Dendritic cell treated with granulocyte-macrophage colony-stimulating factor and Interleukin-4, amounts not matched to agents 40 ng/mL and 50 ng/mL, for 4 days (primary cell): ENCODE measurements at regions not wholly inside any gene's neighbourhood (a gene's known extent, or its start where the extent isn't known, plus 50 kb on each side); places are given as distances from the start of the nearest gene placed in this dataset.

ENCODE experiments used
- H3K27ac Mint-ChIP-seq: one replicate; pipeline ENCODE4 v1.8.0; 2022; ENCODE audit warnings: mild to moderate bottlenecking, mixed read lengths
- H3K27me3 Mint-ChIP-seq: one replicate; pipeline ENCODE4 v1.8.0; 2022; ENCODE audit warnings: mild to moderate bottlenecking, mixed read lengths
- H3K36me3 Mint-ChIP-seq: one replicate; pipeline ENCODE4 v1.8.0; 2022; ENCODE audit warnings: low read depth, mixed read lengths
- H3K4me1 Mint-ChIP-seq: one replicate; pipeline ENCODE4 v1.8.0; 2022; ENCODE audit warnings: low read depth, mixed read lengths
- H3K4me3 Mint-ChIP-seq: one replicate; pipeline ENCODE4 v1.8.0; 2022; ENCODE audit warnings: mild to moderate bottlenecking, moderate library complexity, mixed read lengths
- H3K9me3 Mint-ChIP-seq: one replicate; pipeline ENCODE4 v1.8.0; 2022; ENCODE audit warnings: mixed read lengths
- intact Hi-C: fragments of 100-400 bp; cut with micrococcal nuclease; formaldehyde crosslinking; loops from one replicate; pipeline ENCODE4 v1.15.0; 2022

DNA sequence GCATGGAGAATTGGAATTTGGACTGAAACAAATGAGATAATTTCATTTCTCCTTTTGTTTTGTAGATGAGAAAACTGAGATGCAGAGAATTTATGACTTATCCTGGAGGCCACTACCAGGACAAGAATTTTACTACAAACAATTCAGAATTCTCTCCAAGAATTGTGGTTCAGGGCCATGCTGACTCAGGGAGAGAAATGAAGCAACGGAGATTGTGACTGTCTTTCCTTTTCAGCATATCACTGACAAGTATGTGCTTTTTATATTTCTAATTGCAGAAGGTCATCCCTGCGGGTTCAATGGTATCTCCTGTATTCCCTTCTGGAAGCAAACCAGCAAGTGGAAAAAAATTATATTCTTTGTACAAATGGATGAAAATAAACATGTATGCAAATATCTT is 170.8 kb upstream of the MITF start:
- H3K36me3 Mint-ChIP-seq, result no peaks in the 10 kb centered on the region
- H3K27me3 Mint-ChIP-seq, result peaks cover 3% of the 10 kb centered on the region
- no peak overlapping the region for H3K4me3 Mint-ChIP-seq
- no peak overlapping the region for H3K27ac Mint-ChIP-seq
- intact Hi-C loops, result no loop called here
- no peaks in the 10 kb centered on the region for H3K9me3 Mint-ChIP-seq
- peaks cover 14% of the 10 kb centered on the region for H3K4me1 Mint-ChIP-seq

- no peaks in the 10 kb centered on the region for H3K36me3 Mint-ChIP-seq
- H3K4me3 Mint-ChIP-seq, result no peak overlapping the region
- peaks cover 14% of the 10 kb centered on the region for H3K4me1 Mint-ChIP-seq
- H3K27ac Mint-ChIP-seq, result no peak overlapping the region
- no peaks in the 10 kb centered on the region for H3K9me3 Mint-ChIP-seq
- intact Hi-C loops, result no loop called here
- H3K27me3 Mint-ChIP-seq, result peaks cover 3% of the 10 kb centered on the region
Observed at GRCh38 chr3:69567710-69568052, 171.6 kb upstream of the MITF start.

DNA sequence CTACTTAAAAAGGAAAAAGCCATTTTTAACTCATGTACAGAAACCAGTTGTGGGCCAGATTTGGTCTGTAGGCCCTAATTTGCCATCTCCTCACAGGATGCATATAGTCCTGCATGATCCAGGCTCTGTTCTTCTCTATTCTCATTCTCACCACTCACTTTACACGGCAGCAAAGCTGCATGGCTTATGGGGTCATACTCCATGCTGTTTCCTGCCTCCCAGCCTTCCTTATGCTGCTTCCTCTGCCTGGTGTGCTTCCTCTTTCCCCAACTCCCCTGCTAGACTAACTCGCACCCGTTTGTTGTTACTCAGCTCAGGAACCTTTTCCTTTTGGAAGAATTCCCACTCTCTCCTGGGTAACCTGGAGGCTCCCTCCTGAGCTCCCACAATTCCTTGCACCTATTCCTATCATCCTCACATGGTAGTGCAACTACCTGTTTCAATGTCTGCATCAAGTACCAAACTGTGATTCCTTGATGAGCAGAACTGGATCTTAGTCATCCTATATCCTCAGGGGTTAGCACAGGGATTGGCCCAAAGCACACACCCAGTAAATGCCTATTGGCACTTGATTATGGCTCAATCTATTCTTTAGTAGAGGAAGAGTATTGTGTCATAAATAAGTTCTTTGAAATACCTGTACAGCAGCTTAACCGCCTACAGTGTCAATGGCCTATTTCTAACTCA is 172.1 kb upstream of the MITF start:
- no peak overlapping the region for H3K4me3 Mint-ChIP-seq

DNA sequence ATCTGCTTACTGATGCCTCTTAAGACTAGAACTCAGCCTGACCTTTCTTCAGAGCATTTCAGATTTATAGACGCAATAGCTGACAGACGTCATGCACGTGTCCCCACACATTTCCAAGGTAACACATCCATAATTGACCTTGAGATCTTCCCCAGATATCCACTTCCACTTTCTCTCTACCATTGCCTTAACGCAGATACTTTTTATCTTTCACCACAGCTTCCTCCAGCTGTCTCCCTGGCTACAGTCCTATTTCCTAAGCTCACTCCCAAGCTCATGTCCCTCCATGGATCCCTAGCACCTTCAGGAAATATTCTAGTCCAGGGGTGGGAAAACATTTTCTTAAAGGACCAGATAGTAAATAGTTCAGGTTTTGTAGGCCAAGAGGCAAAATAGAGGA is 173.0 kb upstream of the MITF start:
- Mint-ChIP-seq H3K36me3 (no peaks in the 10 kb centered on the region), H3K9me3 (no peaks in the 10 kb centered on the region), H3K27me3 (peaks cover 3% of the 10 kb centered on the region), H3K27ac (no peak overlapping the region), H3K4me1 (peaks cover 23% of the 10 kb centered on the region), H3K4me3 (no peak overlapping the region)
- intact Hi-C loops, result no loop called here

More for the DNA sequence above, 172.1 kb upstream of the MITF start:
- H3K36me3 Mint-ChIP-seq, result no peaks in the 10 kb centered on the region
- H3K27me3 Mint-ChIP-seq, result peaks cover 3% of the 10 kb centered on the region
- H3K4me1 Mint-ChIP-seq, result peaks cover 14% of the 10 kb centered on the region
- H3K9me3 Mint-ChIP-seq, result no peaks in the 10 kb centered on the region
- no peak overlapping the region for H3K27ac Mint-ChIP-seq
- intact Hi-C loops, result no loop called here

DNA sequence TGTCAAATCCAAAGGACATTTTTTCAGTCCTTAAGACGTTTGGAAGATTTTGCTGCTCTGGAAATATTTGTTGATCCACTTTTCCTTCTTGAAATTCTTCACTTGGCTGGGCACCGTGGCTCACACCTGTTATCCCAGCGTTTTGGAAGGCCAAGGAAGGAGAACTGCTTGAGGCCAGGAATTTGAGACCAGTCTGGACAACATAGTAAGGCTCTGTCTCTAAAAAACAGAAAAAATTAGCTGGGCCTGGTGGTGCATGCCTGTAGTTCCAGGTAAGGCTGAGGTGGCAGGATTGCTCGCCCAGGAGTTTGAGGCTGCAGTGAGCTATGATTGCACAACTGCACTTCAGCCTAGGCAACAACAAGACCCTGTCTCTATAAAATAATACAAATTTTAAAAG is 173.9 kb upstream of the MITF start:
- no peak overlapping the region for H3K4me3 Mint-ChIP-seq
- H3K27ac Mint-ChIP-seq, result no peak overlapping the region
- peaks cover 33% of the 10 kb centered on the region for H3K4me1 Mint-ChIP-seq
- H3K36me3 Mint-ChIP-seq, result no peaks in the 10 kb centered on the region
- intact Hi-C loops, result no loop called here
- H3K27me3 Mint-ChIP-seq, result peaks cover 3% of the 10 kb centered on the region
- H3K9me3 Mint-ChIP-seq, result no peaks in the 10 kb centered on the region

GRCh38 chr3:69563981-69564380 is 175.3 kb upstream of the MITF start:
- intact Hi-C loops, result no loop called here
- no peaks in the 10 kb centered on the region for H3K9me3 Mint-ChIP-seq
- H3K36me3 Mint-ChIP-seq, result no peaks in the 10 kb centered on the region
- peaks cover 3% of the 10 kb centered on the region for H3K27me3 Mint-ChIP-seq
- H3K4me1 Mint-ChIP-seq, result peaks cover 38% of the 10 kb centered on the region
- H3K4me3 Mint-ChIP-seq, result no peak overlapping the region
- H3K27ac Mint-ChIP-seq, result no peak overlapping the region

GRCh38 chr3:69563151-69563550 is 176.1 kb upstream of the MITF start:
- H3K4me3 Mint-ChIP-seq, result no peak overlapping the region
- peaks cover 38% of the 10 kb centered on the region for H3K4me1 Mint-ChIP-seq
- peaks cover 3% of the 10 kb centered on the region for H3K27me3 Mint-ChIP-seq
- intact Hi-C loops, result no loop called here
- H3K27ac Mint-ChIP-seq, result no peak overlapping the region
- no peaks in the 10 kb centered on the region for H3K9me3 Mint-ChIP-seq
- H3K36me3 Mint-ChIP-seq, result no peaks in the 10 kb centered on the region

DNA sequence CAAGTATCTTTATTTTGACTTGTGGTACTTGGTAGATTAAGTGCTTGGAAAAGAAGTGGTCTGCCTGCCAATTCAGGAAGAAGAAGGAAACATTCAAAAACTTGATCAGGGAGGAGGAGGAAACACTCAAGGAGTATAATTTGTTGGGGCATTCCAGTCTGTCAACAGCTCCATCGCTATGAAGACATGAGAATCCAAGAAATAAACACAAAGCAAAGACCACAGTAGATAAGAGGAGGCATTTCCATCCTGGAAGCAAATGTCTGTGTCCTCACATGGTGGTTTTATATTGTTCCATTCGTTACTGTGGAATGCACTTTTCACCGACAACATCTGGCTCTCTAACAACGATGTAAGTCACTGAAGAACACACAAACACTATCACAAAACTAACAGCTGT is 176.1 kb upstream of the FRMD4B start:
- peaks cover 35% of the 10 kb centered on the region for H3K4me1 Mint-ChIP-seq
- H3K36me3 Mint-ChIP-seq, result no peaks in the 10 kb centered on the region
- H3K27ac Mint-ChIP-seq, result no peak overlapping the region
- no peaks in the 10 kb centered on the region for H3K9me3 Mint-ChIP-seq
- intact Hi-C loops, result loop anchor here (1.0 kb wide), 1 partner anchor 42 kb away; no protein-coding TSS in a partner anchor
- H3K27me3 Mint-ChIP-seq, result no peaks in the 10 kb centered on the region
- no peak overlapping the region for H3K4me3 Mint-ChIP-seq

DNA sequence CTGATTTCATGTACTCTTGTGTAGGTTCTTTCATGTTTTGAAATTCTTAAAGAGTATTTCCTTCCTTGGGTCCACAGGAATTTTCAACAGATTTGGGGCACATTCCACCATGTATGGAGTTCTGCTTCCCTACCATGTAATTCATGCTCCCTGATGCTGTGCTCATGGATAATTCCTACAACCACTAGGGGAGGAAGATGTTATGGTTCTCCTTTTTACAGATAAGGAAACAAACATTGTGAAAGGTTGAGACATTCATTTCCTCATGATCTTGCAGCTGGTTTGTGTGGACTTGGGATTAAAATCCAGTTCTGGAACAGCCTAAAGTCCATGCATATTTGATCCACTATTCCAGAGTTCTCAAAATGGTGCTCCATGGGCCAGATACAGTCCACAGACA is 174.9 kb upstream of the FRMD4B start:
- Mint-ChIP-seq H3K27me3 (no peaks in the 10 kb centered on the region), H3K9me3 (no peaks in the 10 kb centered on the region), H3K4me1 (peaks cover 25% of the 10 kb centered on the region), H3K4me3 (no peak overlapping the region), H3K27ac (peak overlapping the region; percentile 27), H3K36me3 (no peaks in the 10 kb centered on the region)
- intact Hi-C loops, result no loop called here

- no peaks in the 10 kb centered on the region for H3K9me3 Mint-ChIP-seq
- H3K36me3 Mint-ChIP-seq, result no peaks in the 10 kb centered on the region
- H3K4me3 Mint-ChIP-seq, result no peak overlapping the region
- peak overlapping the region; percentile 27 for H3K27ac Mint-ChIP-seq
- no peaks in the 10 kb centered on the region for H3K27me3 Mint-ChIP-seq
- intact Hi-C loops, result no loop called here
- H3K4me1 Mint-ChIP-seq, result peaks cover 24% of the 10 kb centered on the region
Observed at GRCh38 chr3:69560116-69560515, 174.2 kb upstream of the FRMD4B start.

DNA sequence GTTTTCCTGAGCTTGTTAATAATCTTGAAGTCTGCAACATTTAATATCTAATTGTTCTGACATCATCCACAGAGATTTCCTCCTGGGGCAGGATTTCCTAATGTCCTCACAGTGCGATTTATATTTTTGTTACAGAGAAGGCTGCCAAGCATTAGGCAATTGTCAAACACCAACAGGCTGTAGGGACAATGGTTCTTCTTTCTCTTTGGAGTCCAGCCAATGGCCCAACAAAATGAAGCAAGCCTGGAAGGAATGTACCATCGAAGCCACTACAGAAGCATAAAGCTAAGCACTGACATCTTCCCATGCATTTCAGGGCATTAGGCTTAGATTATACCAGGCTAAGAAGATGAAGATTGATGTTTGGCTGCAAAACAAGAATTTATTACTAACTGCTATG is 173.0 kb upstream of the FRMD4B start:
- peaks cover 24% of the 10 kb centered on the region for H3K4me1 Mint-ChIP-seq
- H3K27me3 Mint-ChIP-seq, result no peaks in the 10 kb centered on the region
- H3K27ac Mint-ChIP-seq, result no peak overlapping the region
- no peaks in the 10 kb centered on the region for H3K36me3 Mint-ChIP-seq
- no peak overlapping the region for H3K4me3 Mint-ChIP-seq
- H3K9me3 Mint-ChIP-seq, result no peaks in the 10 kb centered on the region
- intact Hi-C loops, result no loop called here

DNA sequence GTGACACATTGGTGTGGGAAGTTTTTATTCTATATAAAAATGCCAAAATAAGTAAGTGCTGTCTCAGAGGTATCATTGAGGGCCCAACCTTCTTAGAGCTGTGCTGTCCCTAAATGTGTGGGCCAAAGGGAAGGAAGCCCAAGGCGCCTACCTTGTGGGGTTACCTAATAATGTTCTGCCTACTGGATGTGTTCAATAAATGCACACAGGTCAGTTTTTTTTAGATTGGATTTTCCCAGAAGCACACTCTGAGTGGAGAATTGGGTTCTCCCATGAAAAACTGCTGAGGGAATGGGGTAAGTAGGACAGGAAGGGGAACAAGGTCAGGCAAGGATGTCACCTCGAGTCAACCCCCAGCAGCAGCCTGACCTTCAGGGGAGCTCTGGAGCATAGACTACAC is 168.7 kb upstream of the FRMD4B start:
- no peaks in the 10 kb centered on the region for H3K27me3 Mint-ChIP-seq
- H3K4me3 Mint-ChIP-seq, result no peak overlapping the region
- intact Hi-C loops, result no loop called here
- no peaks in the 10 kb centered on the region for H3K36me3 Mint-ChIP-seq
- H3K9me3 Mint-ChIP-seq, result no peaks in the 10 kb centered on the region
- no peaks in the 10 kb centered on the region for H3K4me1 Mint-ChIP-seq
- H3K27ac Mint-ChIP-seq, result no peak overlapping the region

DNA sequence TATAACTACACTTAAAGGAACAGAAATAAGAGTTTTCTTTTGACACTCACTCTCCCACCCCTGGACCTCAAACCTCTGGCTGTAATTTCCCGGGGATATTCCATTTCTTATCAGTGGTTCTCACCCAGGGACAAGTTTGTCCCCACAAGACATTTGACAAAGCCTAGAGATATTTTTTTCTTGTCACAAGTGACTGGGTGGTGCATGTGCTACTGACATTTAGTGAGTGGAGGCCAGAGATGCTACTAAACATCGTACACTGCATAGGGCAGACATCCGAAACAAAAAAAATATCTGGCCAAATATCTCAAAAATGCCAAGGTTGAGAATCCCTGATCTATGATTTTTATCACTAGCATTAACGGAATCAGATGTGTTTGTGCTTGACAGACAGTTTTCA is 168.0 kb upstream of the FRMD4B start:
- Mint-ChIP-seq H3K27me3 (no peaks in the 10 kb centered on the region), H3K4me3 (no peak overlapping the region), H3K4me1 (no peaks in the 10 kb centered on the region), H3K9me3 (no peaks in the 10 kb centered on the region), H3K36me3 (no peaks in the 10 kb centered on the region), H3K27ac (no peak overlapping the region)
- intact Hi-C loops, result no loop called here

GRCh38 chr3:69547461-69547880 is 161.6 kb upstream of the FRMD4B start:
- intact Hi-C loops, result no loop called here
- Mint-ChIP-seq H3K27ac (no peak overlapping the region), H3K4me1 (peaks cover 12% of the 10 kb centered on the region), H3K4me3 (no peak overlapping the region), H3K36me3 (peaks cover 3% of the 10 kb centered on the region), H3K27me3 (no peaks in the 10 kb centered on the region), H3K9me3 (no peaks in the 10 kb centered on the region)

DNA sequence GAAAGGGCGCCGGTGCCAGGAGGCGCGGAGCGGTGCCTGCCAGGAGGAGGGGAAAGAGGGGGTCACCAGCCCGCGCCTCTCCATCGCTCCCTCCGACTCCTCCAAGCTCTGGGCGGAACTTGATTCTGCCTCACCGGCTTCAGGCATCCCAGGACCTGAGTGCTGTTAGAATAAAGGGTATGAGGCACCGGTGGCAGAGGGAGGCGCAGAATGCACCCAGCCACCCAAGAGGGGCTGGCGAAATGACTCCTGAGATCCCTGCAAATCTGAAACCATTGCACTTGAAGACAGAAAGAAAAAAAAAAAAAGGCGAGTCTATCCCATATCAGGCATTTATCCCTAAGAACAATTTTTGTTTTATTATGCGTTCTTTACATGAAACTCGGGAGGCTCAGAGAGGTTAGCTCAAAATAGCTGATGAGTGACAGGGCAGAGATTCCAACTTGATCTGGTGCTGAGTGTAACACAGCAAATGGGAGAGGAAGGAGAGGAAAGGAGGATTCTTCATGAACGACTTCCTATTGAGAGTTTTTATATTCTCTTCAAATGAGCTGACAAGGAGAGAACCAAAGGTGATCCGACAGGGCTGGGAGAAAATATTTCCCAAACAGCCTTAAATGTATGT is 157.0 kb upstream of the FRMD4B start:
- intact Hi-C loops, result loop anchor here (5.0 kb wide), 2 partner anchors 46 to 106 kb away; no protein-coding TSS in a partner anchor
- peak overlapping the region; percentile 95 for H3K27ac Mint-ChIP-seq
- peaks cover 48% of the 10 kb centered on the region for H3K4me1 Mint-ChIP-seq
- H3K9me3 Mint-ChIP-seq, result no peaks in the 10 kb centered on the region
- H3K36me3 Mint-ChIP-seq, result peaks cover 27% of the 10 kb centered on the region
- peak overlapping the region; percentile 98 for H3K4me3 Mint-ChIP-seq
- H3K27me3 Mint-ChIP-seq, result peaks cover 4% of the 10 kb centered on the region
